Stimulated activated CD4-positive, alpha-beta T cell treated with anti-CD3 and anti-CD28 coated beads, Interleukin-4, amount 100 ng/mL, for 24 hours (primary cell): ENCODE measurements at regions not wholly inside any gene's neighbourhood (a gene's known extent, or its start where the extent isn't known, plus 50 kb on each side); places are given as distances from the start of the nearest gene placed in this dataset.

Experiments
- DNase-seq: peaks from one replicate; pipeline ENCODE4 v3.0.0-alpha.2; 2020

GRCh38 chr16:13291591-13292333 lies 390.4 kb downstream of the SHISA9 start:
- no peak for DNase-seq

GRCh38 chr16:13296206-13296605 lies 394.8 kb downstream of the SHISA9 start:
- no peak for DNase-seq

GRCh38 chr16:13298666-13299065 lies 397.3 kb downstream of the SHISA9 start:
- no peak for DNase-seq

- no peak for DNase-seq
Observed at GRCh38 chr16:13300066-13300840, 398.9 kb downstream of the SHISA9 start.

GRCh38 chr16:13305019-13305755 lies 403.8 kb downstream of the SHISA9 start:
- no peak for DNase-seq

- no peak for DNase-seq
Observed at GRCh38 chr16:13306161-13306995, 405.0 kb downstream of the SHISA9 start.

- DNase-seq: no peak
Observed at GRCh38 chr16:13307255-13307654, 405.9 kb downstream of the SHISA9 start.

- DNase-seq: no peak
Observed at GRCh38 chr16:13307851-13308250, 406.5 kb downstream of the SHISA9 start.

- DNase-seq: no peak
Observed at GRCh38 chr16:13312063-13312462, 410.7 kb downstream of the SHISA9 start.

- DNase-seq: no peak
Observed at GRCh38 chr16:13313351-13313750, 412.0 kb downstream of the SHISA9 start.

GRCh38 chr16:13314633-13315032 lies 413.2 kb downstream of the SHISA9 start:
- DNase-seq: no peak

GRCh38 chr16:13315642-13316427 lies 414.4 kb downstream of the SHISA9 start:
- no peak for DNase-seq

- no peak for DNase-seq
Observed at GRCh38 chr16:13322336-13322735, 420.9 kb downstream of the SHISA9 start.

GRCh38 chr16:13324851-13325250 lies 423.5 kb downstream of the SHISA9 start:
- DNase-seq: no peak

GRCh38 chr16:13325396-13325795 lies 424.0 kb downstream of the SHISA9 start:
- no peak for DNase-seq

GRCh38 chr16:13331918-13332317 lies 430.5 kb downstream of the SHISA9 start:
- no peak for DNase-seq

GRCh38 chr16:13332713-13333255 lies 431.4 kb downstream of the SHISA9 start:
- no peak for DNase-seq

GRCh38 chr16:13333336-13333735 lies 431.9 kb downstream of the SHISA9 start:
- no peak for DNase-seq

- DNase-seq: no peak
Observed at GRCh38 chr16:13335879-13336278, 434.5 kb downstream of the SHISA9 start.

GRCh38 chr16:13336335-13336734 lies 434.9 kb downstream of the SHISA9 start:
- DNase-seq: no peak
